ENCODE measurements at regions not wholly inside any gene's neighbourhood (a gene's known extent, or its start where the extent isn't known, plus 50 kb on each side); places are given as distances from the start of the nearest gene placed in this dataset.

DNA sequence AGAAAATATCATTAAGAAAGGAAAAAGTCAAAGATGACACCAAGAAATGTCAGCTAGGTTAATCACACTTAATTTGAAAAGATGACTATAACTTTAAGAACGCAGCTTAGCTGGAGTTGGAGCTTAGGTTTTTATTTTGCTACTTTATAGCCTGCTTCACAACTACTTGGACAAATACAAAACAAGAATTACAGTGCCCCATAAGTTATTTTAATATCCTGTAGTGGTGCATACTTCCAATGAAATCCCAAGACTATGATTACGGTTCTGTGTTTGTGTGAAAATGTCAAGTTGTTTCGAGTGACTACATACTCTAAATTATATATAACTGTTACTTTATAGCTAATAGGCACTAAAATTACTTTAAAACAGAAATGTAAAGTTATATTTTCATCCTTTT, 244.6 kb upstream of the MGMT start:
- H3K4me3 ChIP-seq (ENCODE audit: low read depth in 2 of 2, low read length in 1 of 2), result no peak overlapping the region
- ChIA-PET POLR2A (no interaction called here), CTCF (interaction anchor here (1.2 kb wide), 1 partner anchor 10 kb away, joined by 5 read pairs; no protein-coding TSS in a partner anchor)
- H3K79me2 ChIP-seq (ENCODE audit: insufficient read depth), result no peaks in the 10 kb centered on the region
- TF ChIP-seq, protein P1, sequence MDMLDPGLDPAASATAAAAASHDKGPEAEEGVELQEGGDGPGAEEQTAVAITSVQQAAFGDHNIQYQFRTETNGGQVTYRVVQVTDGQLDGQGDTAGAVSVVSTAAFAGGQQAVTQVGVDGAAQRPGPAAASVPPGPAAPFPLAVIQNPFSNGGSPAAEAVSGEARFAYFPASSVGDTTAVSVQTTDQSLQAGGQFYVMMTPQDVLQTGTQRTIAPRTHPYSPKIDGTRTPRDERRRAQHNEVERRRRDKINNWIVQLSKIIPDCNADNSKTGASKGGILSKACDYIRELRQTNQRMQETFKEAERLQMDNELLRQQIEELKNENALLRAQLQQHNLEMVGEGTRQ (IDR thresholded peaks at IDR 0.05; ENCODE audit: borderline replicate concordance, low read depth, low read length), result no peak
- H2AFZ ChIP-seq (ENCODE audit: low read depth), result no peak overlapping the region
- H3K27me3 ChIP-seq (ENCODE audit: insufficient read depth), result no peaks in the 10 kb centered on the region
- no peaks in the 10 kb centered on the region for H3K36me3 ChIP-seq (replicated peaks in 1 of 2; ENCODE audit: control insufficient read depth in 1 of 2, insufficient read depth in 2 of 2, low read length in 1 of 2)
- no peak for DNase-seq
- no peaks in the 10 kb centered on the region for H3K9me2 ChIP-seq
- no peaks in the 10 kb centered on the region for H3K4me1 ChIP-seq (ENCODE audit: control insufficient read depth in 1 of 2, insufficient read depth in 2 of 2, low read depth in 1 of 2, low read length in 1 of 2)
- H3K4me2 ChIP-seq, result no peak overlapping the region
- no peak overlapping the region for H3K9ac ChIP-seq
- no peaks in the 10 kb centered on the region for H4K20me1 ChIP-seq (ENCODE audit: insufficient read depth)
- 31% methylated on average over 3 of the region's 3 CpGs for WGBS (ENCODE audit: low lambda C conversion rate)
- H3K27ac ChIP-seq (ENCODE audit: low read depth in 2 of 2, low read length in 1 of 2), result no peak overlapping the region
- H3F3A ChIP-seq (replicated peaks; ENCODE audit: insufficient read depth), result no peaks in the 10 kb centered on the region
- no peaks in the 10 kb centered on the region for H3K9me3 ChIP-seq

DNA sequence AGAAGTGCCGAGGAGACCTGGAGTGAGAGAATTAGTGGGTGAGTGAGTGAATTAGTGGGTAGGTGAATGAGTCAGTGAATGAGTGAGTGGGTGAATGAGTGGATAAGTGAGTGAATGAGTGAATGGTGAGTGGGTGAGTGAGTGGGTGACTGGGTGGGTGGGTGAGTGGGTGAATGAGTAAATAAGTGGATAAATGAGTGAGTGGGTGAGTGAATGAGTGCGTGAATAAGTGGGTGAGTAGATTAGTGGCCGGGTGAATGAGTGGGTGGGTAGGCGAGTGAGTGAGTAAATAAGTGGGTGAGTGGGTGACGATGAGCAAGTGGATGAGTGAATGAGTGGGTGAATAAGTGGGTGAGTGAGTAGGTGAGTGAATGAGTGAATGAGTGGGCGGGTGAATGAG, 243.7 kb upstream of the MGMT start:
- TF ChIP-seq POLR2AphosphoS5 (IDR thresholded peaks at IDR 0.05; ENCODE audit: low read depth, low read length) (no peak), TAF1 (IDR thresholded peaks at IDR 0.05; ENCODE audit: borderline replicate concordance, low read depth, low read length) (no peak), CHD2 (IDR thresholded peaks at IDR 0.05; ENCODE audit: low read length, partially characterized antibody) (no peak), TEAD4 (IDR thresholded peaks at IDR 0.05; ENCODE audit: borderline replicate concordance, insufficient read depth) (no peak), MXI1 (IDR thresholded peaks at IDR 0.05; ENCODE audit: low read depth, low read length) (no peak)
- TF ChIP-seq, protein P2, sequence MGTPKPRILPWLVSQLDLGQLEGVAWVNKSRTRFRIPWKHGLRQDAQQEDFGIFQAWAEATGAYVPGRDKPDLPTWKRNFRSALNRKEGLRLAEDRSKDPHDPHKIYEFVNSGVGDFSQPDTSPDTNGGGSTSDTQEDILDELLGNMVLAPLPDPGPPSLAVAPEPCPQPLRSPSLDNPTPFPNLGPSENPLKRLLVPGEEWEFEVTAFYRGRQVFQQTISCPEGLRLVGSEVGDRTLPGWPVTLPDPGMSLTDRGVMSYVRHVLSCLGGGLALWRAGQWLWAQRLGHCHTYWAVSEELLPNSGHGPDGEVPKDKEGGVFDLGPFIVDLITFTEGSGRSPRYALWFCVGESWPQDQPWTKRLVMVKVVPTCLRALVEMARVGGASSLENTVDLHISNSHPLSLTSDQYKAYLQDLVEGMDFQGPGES (IDR thresholded peaks at IDR 0.05; ENCODE audit: low read depth, low read length), result no peak
- TF ChIP-seq, protein P3, sequence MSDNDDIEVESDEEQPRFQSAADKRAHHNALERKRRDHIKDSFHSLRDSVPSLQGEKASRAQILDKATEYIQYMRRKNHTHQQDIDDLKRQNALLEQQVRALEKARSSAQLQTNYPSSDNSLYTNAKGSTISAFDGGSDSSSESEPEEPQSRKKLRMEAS (IDR thresholded peaks at IDR 0.05; ENCODE audit: low read depth), result no peak
- H3K36me3 ChIP-seq (replicated peaks in 1 of 2; ENCODE audit: control insufficient read depth in 1 of 2, insufficient read depth in 2 of 2, low read length in 1 of 2), result no peaks in the 10 kb centered on the region
- ChIA-PET POLR2A (no interaction called here), CTCF (no interaction called here)
- no peaks in the 10 kb centered on the region for H3K9me3 ChIP-seq
- DNase-seq, result no peak
- H2AFZ ChIP-seq (ENCODE audit: low read depth), result no peak overlapping the region
- H4K20me1 ChIP-seq (ENCODE audit: insufficient read depth), result no peaks in the 10 kb centered on the region
- H3K27ac ChIP-seq (ENCODE audit: low read depth in 2 of 2, low read length in 1 of 2), result no peak overlapping the region
- H3K4me2 ChIP-seq, result no peak overlapping the region
- H3K27me3 ChIP-seq (ENCODE audit: insufficient read depth), result no peaks in the 10 kb centered on the region
- H3K9ac ChIP-seq, result no peak overlapping the region
- no peaks in the 10 kb centered on the region for H3K79me2 ChIP-seq (ENCODE audit: insufficient read depth)
- H3K4me3 ChIP-seq (ENCODE audit: low read depth in 2 of 2, low read length in 1 of 2), result no peak overlapping the region
- H3K9me2 ChIP-seq, result no peaks in the 10 kb centered on the region
- 21% methylated on average over 6 of the region's 6 CpGs for WGBS (ENCODE audit: low lambda C conversion rate)
- H3F3A ChIP-seq (replicated peaks; ENCODE audit: insufficient read depth), result no peaks in the 10 kb centered on the region
- H3K4me1 ChIP-seq (ENCODE audit: control insufficient read depth in 1 of 2, insufficient read depth in 2 of 2, low read depth in 1 of 2, low read length in 1 of 2), result no peaks in the 10 kb centered on the region

DNA sequence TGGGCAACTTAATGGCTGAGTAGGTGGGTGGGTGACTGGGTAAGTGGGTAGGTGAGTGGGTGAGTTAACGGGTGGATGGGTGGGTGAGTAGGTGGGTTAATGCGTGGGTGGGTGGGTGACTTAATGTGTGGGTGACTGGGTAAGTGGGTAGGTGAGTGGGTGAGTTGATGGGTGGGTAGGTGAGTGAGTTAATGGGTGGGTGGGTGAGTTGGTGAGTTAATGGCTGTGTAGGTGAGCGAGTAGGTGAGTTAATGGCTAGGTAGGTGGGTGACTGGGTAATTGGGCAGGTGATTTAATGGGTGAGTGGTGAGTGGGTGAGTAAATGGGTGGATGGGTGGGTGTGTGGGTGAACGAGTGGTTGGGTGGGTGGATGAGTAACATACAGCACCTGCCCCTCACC, 243.0 kb upstream of the MGMT start:
- POLR2A ChIA-PET, result no interaction called here
- TF ChIP-seq FOXJ3 (CRISPR knock-in tag; IDR thresholded peaks at IDR 0.05) (no peak), TEAD4 (IDR thresholded peaks at IDR 0.05; ENCODE audit: borderline replicate concordance, insufficient read depth) (no peak), SIN3A (IDR thresholded peaks at IDR 0.05; ENCODE audit: borderline replicate concordance, low read depth, low read length) (no peak)
- TF ChIP-seq, protein P2 (IDR thresholded peaks at IDR 0.05; ENCODE audit: low read depth, low read length), result no peak
- DNase-seq, result no peak
- no peak overlapping the region for H3K27ac ChIP-seq (ENCODE audit: low read depth in 2 of 2, low read length in 1 of 2)
- H4K20me1 ChIP-seq (ENCODE audit: insufficient read depth), result no peaks in the 10 kb centered on the region
- no peaks in the 10 kb centered on the region for H3K4me1 ChIP-seq (ENCODE audit: control insufficient read depth in 1 of 2, insufficient read depth in 2 of 2, low read depth in 1 of 2, low read length in 1 of 2)
- no peak overlapping the region for H3K4me3 ChIP-seq (ENCODE audit: low read depth in 2 of 2, low read length in 1 of 2)
- no peaks in the 10 kb centered on the region for H3K27me3 ChIP-seq (ENCODE audit: insufficient read depth)
- H3K4me2 ChIP-seq, result no peak overlapping the region
- H3K9me2 ChIP-seq, result no peaks in the 10 kb centered on the region
- no peak overlapping the region for H3K9ac ChIP-seq
- no peaks in the 10 kb centered on the region for H3K79me2 ChIP-seq (ENCODE audit: insufficient read depth)
- H3K9me3 ChIP-seq, result no peaks in the 10 kb centered on the region
- no peaks in the 10 kb centered on the region for H3K36me3 ChIP-seq (replicated peaks in 1 of 2; ENCODE audit: control insufficient read depth in 1 of 2, insufficient read depth in 2 of 2, low read length in 1 of 2)
- H2AFZ ChIP-seq (ENCODE audit: low read depth), result no peak overlapping the region
- H3F3A ChIP-seq (replicated peaks; ENCODE audit: insufficient read depth), result no peaks in the 10 kb centered on the region
- 9% methylated on average over 4 of the region's 4 CpGs for WGBS (ENCODE audit: low lambda C conversion rate)
- CTCF ChIA-PET, result no interaction called here
